ENCODE measurements at regions not wholly inside any gene's neighbourhood (a gene's known extent, or its start where the extent isn't known, plus 50 kb on each side); places are given as distances from the start of the nearest gene placed in this dataset.
A peak's percentile ranks its signal among the peaks of the same experiment; 100 is the strongest.

- H3K9me3 ChIP-seq = peaks cover 0 to 12% (median 2%) of the 10 kb centered on the region in 11 donors
- no peak for DNase-seq
Measured at GRCh38 chr3:84755860-84756259, 202.9 kb upstream of the CADM2 start.

GRCh38 chr3:84759361-84759760, 199.4 kb upstream of the CADM2 start:
- no peak overlapping the region for H3K4me3 ChIP-seq
- WGBS, 2 donors = 75 to 78% methylated on average over 4 of the region's 4 CpGs
- H3K27ac ChIP-seq = no peak overlapping the region
- intact Hi-C loops (cut with DNase I) = no loop called here
- H3K4me1 ChIP-seq = no peaks in the 10 kb centered on the region
- ATAC-seq (no peak), DNase-seq (no peak)
- TF ChIP-seq CTCF (IDR thresholded peaks at IDR 0.05) = no peak
- no peaks in the 10 kb centered on the region for H3K36me3 ChIP-seq
- no peaks in the 10 kb centered on the region for H3K27me3 ChIP-seq
- peaks cover 0 to 2% (median 0%) of the 10 kb centered on the region in 11 donors for H3K9me3 ChIP-seq

More at GRCh38 chr3:84755860-84756259, 202.9 kb upstream of the CADM2 start:
- ATAC-seq = no peak
- no peaks in the 10 kb centered on the region for H3K27me3 ChIP-seq
- intact Hi-C loops (cut with DNase I) = no loop called here
- no peak overlapping the region for H3K27ac ChIP-seq
- WGBS, 2 donors = 87 to 90% methylated on average over 13 of the region's 13 CpGs
- H3K4me1 ChIP-seq = no peaks in the 10 kb centered on the region
- no peak for TF ChIP-seq CTCF (IDR thresholded peaks at IDR 0.05)
- H3K4me3 ChIP-seq = no peak overlapping the region
- H3K36me3 ChIP-seq = no peaks in the 10 kb centered on the region

- Histone ChIP-seq H3K9me3 (peaks cover 0 to 53% (median 6%) of the 10 kb centered on the region in 11 donors), H3K4me3 (no peak overlapping the region), H3K36me3 (no peaks in the 10 kb centered on the region), H3K27ac (no peak overlapping the region), H3K27me3 (no peaks in the 10 kb centered on the region), H3K4me1 (no peaks in the 10 kb centered on the region)
- intact Hi-C loops (cut with DNase I) = no loop called here
- ATAC-seq = no peak
- DNase-seq = no peak
- TF ChIP-seq CTCF (IDR thresholded peaks at IDR 0.05) = peak in 1 of 9 donors; percentile 12
- 50 to 53% methylated on average over 1 of the region's 1 CpG for WGBS, 2 donors
Measured at GRCh38 chr3:84772841-84773240, 185.9 kb upstream of the CADM2 start.

- Histone ChIP-seq H3K4me3 (no peak overlapping the region), H3K27me3 (no peaks in the 10 kb centered on the region), H3K9me3 (peaks cover 0 to 13% (median 7%) of the 10 kb centered on the region in 11 donors), H3K36me3 (no peaks in the 10 kb centered on the region), H3K27ac (no peak overlapping the region), H3K4me1 (no peaks in the 10 kb centered on the region)
- ATAC-seq = no peak
- intact Hi-C loops (cut with DNase I) = no loop called here
- no peak for TF ChIP-seq CTCF (IDR thresholded peaks at IDR 0.05)
- DNase-seq = no peak
- WGBS, 2 donors = 74 to 80% methylated on average over 1 of the region's 1 CpG
Measured at GRCh38 chr3:84783281-84783680, 175.5 kb upstream of the CADM2 start.
